ENCODE measurements at regions not wholly inside any gene's neighbourhood (a gene's known extent, or its start where the extent isn't known, plus 50 kb on each side); places are given as distances from the start of the nearest gene placed in this dataset.

GRCh38 chrX:69028006-69028760, 137.1 kb downstream of the PJA1 start:
- TF ChIP-seq POLR2A (IDR thresholded peaks at IDR 0.05) (no peak), CTCF (IDR thresholded peaks at IDR 0.05) (no peak)
